GM23248 (cell line): ENCODE measurements at regions not wholly inside any gene's neighbourhood (a gene's known extent, or its start where the extent isn't known, plus 50 kb on each side); places are given as distances from the start of the nearest gene placed in this dataset.

ENCODE experiments used
- DNase-seq: peaks from one replicate; pipeline ENCODE4 v3.0.0-alpha.2; 2015
- H2AFZ ChIP-seq: fragments of 200-600 bp; sonication (generic); 2 replicates; pipeline ENCODE4 v1.6.1; 2016; ENCODE audit warnings: antibody characterized with exemption
- H3F3A ChIP-seq: fragments of 200-600 bp; sonication (generic); 2 replicates; pipeline ENCODE4 v1.6.1; 2016; ENCODE audit warnings: mild to moderate bottlenecking, antibody characterized with exemption, mixed run types; ENCODE audit not compliant: insufficient read depth
- H3K27ac ChIP-seq: fragments of 200-600 bp; sonication (generic); 2 replicates; pipeline ENCODE4 v1.5.1; 2016; ENCODE audit warnings: mild to moderate bottlenecking
- H3K27me3 ChIP-seq: fragments of 200-600 bp; sonication (generic); replicated peaks from 2 replicates; pipeline ENCODE4 v1.6.1; 2016; ENCODE audit warnings: mild to moderate bottlenecking; ENCODE audit not compliant: insufficient read depth
- H3K36me3 ChIP-seq: fragments of 200-600 bp; sonication (generic); 2 replicates; pipeline ENCODE4 v1.6.1; 2016; ENCODE audit warnings: low read depth, mild to moderate bottlenecking
- H3K4me1 ChIP-seq: fragments of 200-600 bp; sonication (generic); 2 replicates; pipeline ENCODE4 v1.6.1; 2016; ENCODE audit warnings: mild to moderate bottlenecking; ENCODE audit not compliant: insufficient read depth
- H3K4me2 ChIP-seq: fragments of 200-600 bp; sonication (generic); one replicate; pipeline ENCODE4 v1.6.1; 2016; ENCODE audit warnings: mild to moderate bottlenecking; ENCODE audit not compliant: unreplicated experiment
- H3K4me3 ChIP-seq: fragments of 200-600 bp; sonication (generic); 2 replicates; pipeline ENCODE4 v1.5.1; 2016; ENCODE audit warnings: mild to moderate bottlenecking
- H3K79me2 ChIP-seq: fragments of 200-600 bp; sonication (generic); 2 replicates; pipeline ENCODE4 v1.6.1; 2016; ENCODE audit warnings: mild to moderate bottlenecking; ENCODE audit not compliant: insufficient read depth
- H3K9ac ChIP-seq: fragments of 200-600 bp; sonication (generic); 2 replicates; pipeline ENCODE4 v1.6.1; 2016; ENCODE audit warnings: mild to moderate bottlenecking
- H3K9me2 ChIP-seq: fragments of 200-600 bp; sonication (generic); 2 replicates; pipeline ENCODE4 v1.6.1; 2016; ENCODE audit warnings: mixed run types, mild to moderate bottlenecking, moderate library complexity; ENCODE audit not compliant: insufficient read depth
- H3K9me3 ChIP-seq: fragments of 200-600 bp; sonication (generic); one replicate; pipeline ENCODE4 v1.6.1; 2017; ENCODE audit warnings: low read depth
- H4K20me1 ChIP-seq: fragments of 200-600 bp; sonication (generic); 2 replicates; pipeline ENCODE4 v1.6.0; 2016; ENCODE audit not compliant: insufficient read depth
- EZH2 ChIP-seq: fragments of 200-600 bp; sonication (generic); IDR thresholded peaks from 2 replicates; pipeline ENCODE4 v1.6.1; 2018; ENCODE audit warnings: antibody characterized with exemption, mild to moderate bottlenecking; ENCODE audit not compliant: insufficient read depth, poor library complexity, severe bottlenecking
- EZH2phosphoT487 ChIP-seq: fragments of 200-600 bp; sonication (generic); IDR thresholded peaks from 2 replicates; pipeline ENCODE4 v1.6.1; 2018; ENCODE audit warnings: antibody characterized with exemption, moderate library complexity, mild to moderate bottlenecking, low read depth; ENCODE audit not compliant: insufficient read depth
- WGBS, 2 experiments: methylation state at CpG; one replicate each; pipeline ENCODE4 v1.1.6; 2015 to 2017; ENCODE audit warnings: low lambda C conversion rate in 2 of 2, low coverage in 1 of 2; ENCODE audit errors: missing lambda C conversion rate in 2 of 2; 5-methylcytosine and 5-hydroxymethylcytosine counted together
- in situ Hi-C: fragments of 300-500 bp; cut with MboI; formaldehyde crosslinking; loops from 2 replicates; pipeline ENCODE4 v1.15.0; 2020

DNA sequence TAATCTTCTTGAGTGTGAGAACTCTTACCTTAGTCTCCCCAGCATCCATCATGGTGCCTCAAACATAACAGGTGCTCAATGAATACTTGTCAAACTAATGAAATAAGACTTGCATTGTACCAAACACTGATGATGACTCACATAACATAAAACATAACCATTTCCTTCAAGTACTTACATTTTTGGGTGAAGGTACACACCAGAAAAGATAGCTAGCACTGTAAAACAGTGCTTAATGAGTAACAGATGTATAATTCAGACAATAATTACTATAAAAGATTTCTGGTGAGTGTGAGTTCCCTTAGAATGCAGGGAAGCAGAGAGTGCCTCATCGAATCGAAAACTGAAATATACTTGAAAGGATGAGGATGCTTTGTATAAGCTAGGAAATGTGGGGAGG is 70.1 kb upstream of the HCCS start:
- H3F3A ChIP-seq: no peaks in the 10 kb centered on the region
- H3K9me2 ChIP-seq: no peaks in the 10 kb centered on the region
- no peak overlapping the region for H3K9ac ChIP-seq
- H3K79me2 ChIP-seq: no peaks in the 10 kb centered on the region
- H3K4me3 ChIP-seq: no peak overlapping the region
- no peaks in the 10 kb centered on the region for H4K20me1 ChIP-seq
- H3K4me1 ChIP-seq: no peaks in the 10 kb centered on the region
- TF ChIP-seq EZH2phosphoT487 (no peak), EZH2 (no peak)
- H3K27me3 ChIP-seq: no peaks in the 10 kb centered on the region
- H3K36me3 ChIP-seq: no peaks in the 10 kb centered on the region
- no peak overlapping the region for H2AFZ ChIP-seq
- H3K9me3 ChIP-seq: no peaks in the 10 kb centered on the region
- no peak overlapping the region for H3K27ac ChIP-seq
- no peak overlapping the region for H3K4me2 ChIP-seq
- in situ Hi-C loops: no loop called here
- no peak for DNase-seq
- WGBS, 2 experiments: 3 to 18% methylated on average over 2 of the region's 2 CpGs

DNA sequence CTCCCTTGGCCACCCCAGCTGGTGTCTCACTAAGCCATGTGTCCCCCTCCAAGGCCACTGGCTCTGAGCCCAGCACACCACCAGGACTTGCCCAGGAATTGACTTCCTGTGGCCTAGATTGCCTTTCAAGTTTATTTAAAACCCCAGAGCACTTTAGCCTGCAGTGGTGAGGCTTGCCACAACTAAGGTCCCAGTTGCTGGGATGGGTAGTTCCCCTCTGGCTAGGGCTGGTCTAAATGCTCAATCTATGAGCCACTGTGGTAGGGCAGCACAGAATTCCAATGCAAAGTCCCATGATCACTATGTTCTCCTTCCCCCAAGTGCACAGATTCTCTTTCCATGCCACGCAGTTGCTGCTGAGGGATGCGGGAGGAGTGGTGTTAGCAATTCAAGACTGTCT is 61.1 kb upstream of the HCCS start:
- in situ Hi-C loops: no loop called here
- no peaks in the 10 kb centered on the region for H3K27me3 ChIP-seq
- no peaks in the 10 kb centered on the region for H3K9me2 ChIP-seq
- no peak overlapping the region for H3K27ac ChIP-seq
- no peaks in the 10 kb centered on the region for H3K36me3 ChIP-seq
- H3K4me3 ChIP-seq: no peak overlapping the region
- no peak for DNase-seq
- no peaks in the 10 kb centered on the region for H3K79me2 ChIP-seq
- H3K4me2 ChIP-seq: no peak overlapping the region
- no peaks in the 10 kb centered on the region for H3F3A ChIP-seq
- WGBS, 2 experiments: 95 to 100% methylated on average over 2 of the region's 2 CpGs
- no peaks in the 10 kb centered on the region for H4K20me1 ChIP-seq
- no peak overlapping the region for H2AFZ ChIP-seq
- H3K9me3 ChIP-seq: no peaks in the 10 kb centered on the region
- TF ChIP-seq EZH2phosphoT487 (no peak), EZH2 (no peak)
- H3K9ac ChIP-seq: no peak overlapping the region
- H3K4me1 ChIP-seq: no peaks in the 10 kb centered on the region

DNA sequence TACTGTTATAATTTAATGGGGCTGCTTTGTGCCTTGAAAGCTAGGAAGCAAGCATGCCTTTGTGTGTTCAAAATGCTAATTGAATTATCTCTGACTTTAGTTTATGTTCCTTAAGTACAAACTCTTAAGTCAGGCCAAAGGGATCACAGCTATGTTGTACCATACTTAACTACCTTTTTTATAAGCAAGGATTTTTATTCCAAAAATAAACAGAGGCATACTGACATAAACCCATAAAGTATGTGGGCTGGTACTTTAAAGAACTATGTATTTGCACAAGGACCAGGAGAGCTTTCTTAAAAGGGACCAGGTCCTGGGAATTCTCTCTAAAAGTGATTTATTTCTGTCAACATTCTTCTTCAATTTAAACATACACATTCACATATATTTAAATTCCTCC is 57.8 kb upstream of the HCCS start:
- no peak overlapping the region for H3K27ac ChIP-seq
- no peak overlapping the region for H3K9ac ChIP-seq
- no peaks in the 10 kb centered on the region for H3K27me3 ChIP-seq

GRCh38 chrX:11056322-11057176 is 54.6 kb upstream of the HCCS start:
- Histone ChIP-seq H3K4me1 (no peaks in the 10 kb centered on the region), H3K27ac (no peak overlapping the region), H3K9ac (no peak overlapping the region), H3K4me2 (no peak overlapping the region), H3K27me3 (no peaks in the 10 kb centered on the region), H2AFZ (no peak overlapping the region), H3K4me3 (no peak overlapping the region), H3F3A (no peaks in the 10 kb centered on the region), H3K9me3 (no peaks in the 10 kb centered on the region), H3K36me3 (no peaks in the 10 kb centered on the region), H3K79me2 (no peaks in the 10 kb centered on the region), H4K20me1 (no peaks in the 10 kb centered on the region), H3K9me2 (no peaks in the 10 kb centered on the region)
- in situ Hi-C loops: no loop called here
- DNase-seq: no peak
- TF ChIP-seq EZH2phosphoT487 (no peak), EZH2 (no peak)
- WGBS, 2 experiments: 92 to 94% methylated on average over 2 of the region's 2 CpGs

More for the DNA sequence above, 57.8 kb upstream of the HCCS start:
- Histone ChIP-seq H3K4me1 (no peaks in the 10 kb centered on the region), H3K9me3 (no peaks in the 10 kb centered on the region), H4K20me1 (no peaks in the 10 kb centered on the region), H3K4me3 (no peak overlapping the region), H3K79me2 (no peaks in the 10 kb centered on the region), H3K4me2 (no peak overlapping the region), H3K9me2 (no peaks in the 10 kb centered on the region), H3F3A (no peaks in the 10 kb centered on the region), H3K36me3 (no peaks in the 10 kb centered on the region), H2AFZ (no peak overlapping the region)
- in situ Hi-C loops: no loop called here
- DNase-seq: no peak
- TF ChIP-seq EZH2phosphoT487: no peak
- no peak for TF ChIP-seq EZH2
